D721Med (cell line): ENCODE measurements at regions not wholly inside any gene's neighbourhood (a gene's known extent, or its start where the extent isn't known, plus 50 kb on each side); places are given as distances from the start of the nearest gene placed in this dataset.
"Not testable (repeated sequence)": the region's sequence is repeated elsewhere in the genome, so short reads cannot be mapped to it uniquely, and the experiment has no call there.

Experiments used
- DNase-seq: peaks from one replicate; pipeline ENCODE4 v3.0.0; 2011; ENCODE audit warnings: low spot score; ENCODE audit not compliant: insufficient read length
- FAIRE-seq: peaks from 2 replicates; lab custom pipeline; 2011; peaks lifted over from hg19 to GRCh38; lab: Jason Lieb, UNC
- TF ChIP-seq, protein P1 (sequence below): IDR thresholded peaks from 2 replicates; pipeline ENCODE4 v1.5.1; 2012; ENCODE audit warnings: mild to moderate bottlenecking, control low read depth; ENCODE audit not compliant: insufficient read depth; ENCODE audit errors: missing control alignments

DNA sequence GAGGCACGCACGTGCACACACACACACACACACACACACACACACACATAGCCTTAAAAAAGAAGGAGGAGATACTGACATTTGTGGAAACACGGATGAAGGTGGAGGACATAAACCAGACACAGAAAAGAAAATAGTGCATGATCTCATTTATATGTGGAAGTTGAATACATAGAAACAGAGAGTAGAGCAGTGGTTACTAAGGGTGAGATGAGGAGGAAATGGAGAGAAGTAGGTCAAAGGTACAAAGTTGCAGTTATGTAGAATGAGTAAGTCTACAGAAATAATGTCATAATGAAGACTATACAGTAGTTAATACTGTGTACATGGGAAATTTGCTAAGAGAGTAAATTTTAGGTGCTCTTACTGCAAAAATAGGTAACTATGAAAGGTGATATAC lies 412.2 kb upstream of the CDH9 start:
- DNase-seq (no peak), FAIRE-seq (no peak)
- TF ChIP-seq, protein P1, sequence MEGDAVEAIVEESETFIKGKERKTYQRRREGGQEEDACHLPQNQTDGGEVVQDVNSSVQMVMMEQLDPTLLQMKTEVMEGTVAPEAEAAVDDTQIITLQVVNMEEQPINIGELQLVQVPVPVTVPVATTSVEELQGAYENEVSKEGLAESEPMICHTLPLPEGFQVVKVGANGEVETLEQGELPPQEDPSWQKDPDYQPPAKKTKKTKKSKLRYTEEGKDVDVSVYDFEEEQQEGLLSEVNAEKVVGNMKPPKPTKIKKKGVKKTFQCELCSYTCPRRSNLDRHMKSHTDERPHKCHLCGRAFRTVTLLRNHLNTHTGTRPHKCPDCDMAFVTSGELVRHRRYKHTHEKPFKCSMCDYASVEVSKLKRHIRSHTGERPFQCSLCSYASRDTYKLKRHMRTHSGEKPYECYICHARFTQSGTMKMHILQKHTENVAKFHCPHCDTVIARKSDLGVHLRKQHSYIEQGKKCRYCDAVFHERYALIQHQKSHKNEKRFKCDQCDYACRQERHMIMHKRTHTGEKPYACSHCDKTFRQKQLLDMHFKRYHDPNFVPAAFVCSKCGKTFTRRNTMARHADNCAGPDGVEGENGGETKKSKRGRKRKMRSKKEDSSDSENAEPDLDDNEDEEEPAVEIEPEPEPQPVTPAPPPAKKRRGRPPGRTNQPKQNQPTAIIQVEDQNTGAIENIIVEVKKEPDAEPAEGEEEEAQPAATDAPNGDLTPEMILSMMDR: no peak

DNA sequence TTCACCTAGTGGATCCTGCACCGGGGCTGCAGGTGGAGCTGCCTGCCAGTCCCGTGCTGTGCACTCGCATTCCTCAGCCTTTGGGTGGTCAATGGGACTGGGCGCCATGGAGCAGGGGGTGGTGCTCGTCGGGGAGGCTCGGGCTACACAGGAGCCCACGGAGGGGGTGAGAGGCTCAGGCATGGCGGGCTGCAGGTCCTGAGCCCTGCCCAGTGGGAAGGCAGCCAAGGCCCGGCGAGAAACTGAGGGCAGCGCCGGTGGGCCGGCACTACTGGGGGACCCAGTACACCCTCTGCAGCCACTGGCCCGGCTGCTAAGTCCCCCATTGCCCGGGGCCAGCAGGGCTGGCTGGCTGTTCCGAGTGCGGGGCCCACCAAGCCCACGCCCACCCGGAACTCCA lies 401.0 kb upstream of the CDH9 start:
- not testable (repeated sequence) for DNase-seq, FAIRE-seq

DNA sequence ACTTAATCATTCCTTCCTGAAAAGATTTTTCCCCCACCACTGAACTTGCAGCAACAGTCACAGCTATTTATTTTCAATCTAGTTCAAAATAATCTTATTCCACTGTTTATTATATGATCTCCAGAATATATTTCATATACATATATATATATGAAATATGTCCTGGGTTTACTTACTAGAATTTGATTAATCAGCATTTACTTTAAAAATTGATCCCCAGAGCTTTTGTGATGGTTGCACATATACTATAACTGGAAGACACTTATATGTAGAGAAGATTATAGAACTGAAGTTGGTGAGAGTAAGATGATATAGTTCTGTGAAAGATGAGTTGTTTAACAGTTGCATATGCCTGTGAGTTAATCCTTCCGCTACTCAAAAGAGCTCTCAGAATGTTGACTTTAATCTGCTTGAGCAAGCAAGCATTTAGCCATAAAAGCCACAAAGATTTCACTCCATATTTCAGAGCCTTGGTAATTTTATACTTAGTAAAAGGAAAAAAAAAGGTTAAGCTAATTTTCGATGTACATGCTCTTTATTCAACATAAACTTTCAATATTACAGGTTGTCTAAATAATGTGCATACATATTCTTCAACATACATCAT lies 399.3 kb upstream of the CDH9 start:
- FAIRE-seq: no peak
- no peak for DNase-seq
- TF ChIP-seq, protein P1: no peak

DNA sequence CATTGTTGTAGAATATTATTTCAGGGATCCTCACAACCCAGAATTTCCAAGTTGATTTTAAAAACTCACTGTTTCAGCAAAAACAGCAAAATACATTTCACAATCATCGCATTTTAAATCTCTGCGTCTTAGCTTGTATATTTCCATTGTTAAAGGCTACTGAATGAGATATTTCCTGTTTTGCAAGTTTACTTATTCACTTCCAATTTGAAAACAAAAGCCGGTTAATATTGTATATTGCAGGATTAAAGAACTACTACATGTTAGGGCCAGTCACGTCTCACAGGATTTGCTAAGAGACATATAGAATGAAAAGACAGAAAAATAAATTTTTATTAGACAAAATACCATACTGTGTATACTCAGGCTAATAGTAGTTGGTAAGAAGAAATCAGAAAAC lies 395.9 kb upstream of the CDH9 start:
- FAIRE-seq (no peak), DNase-seq (no peak)
- TF ChIP-seq, protein P1: no peak

DNA sequence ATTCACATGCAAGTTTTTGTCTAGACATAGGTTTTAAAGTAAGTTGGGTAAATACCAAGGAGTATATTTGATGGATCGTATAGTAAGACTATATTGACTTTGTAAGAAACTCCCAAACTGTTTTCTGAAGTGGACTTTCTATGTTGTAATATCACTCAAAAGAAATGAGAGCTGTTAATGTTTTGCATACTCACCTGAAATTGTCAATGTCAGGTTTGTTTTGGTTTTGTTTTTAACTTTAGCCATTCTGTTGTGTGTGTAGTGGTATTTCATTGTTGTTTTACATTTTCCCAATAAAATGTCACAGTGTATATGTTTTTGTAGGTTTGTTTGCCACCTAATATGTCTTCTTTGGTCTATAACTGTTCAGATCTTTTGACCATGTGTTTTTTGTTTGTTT lies 375.7 kb upstream of the CDH9 start:
- DNase-seq: no peak
- TF ChIP-seq, protein P1: no peak
- FAIRE-seq: no peak

DNA sequence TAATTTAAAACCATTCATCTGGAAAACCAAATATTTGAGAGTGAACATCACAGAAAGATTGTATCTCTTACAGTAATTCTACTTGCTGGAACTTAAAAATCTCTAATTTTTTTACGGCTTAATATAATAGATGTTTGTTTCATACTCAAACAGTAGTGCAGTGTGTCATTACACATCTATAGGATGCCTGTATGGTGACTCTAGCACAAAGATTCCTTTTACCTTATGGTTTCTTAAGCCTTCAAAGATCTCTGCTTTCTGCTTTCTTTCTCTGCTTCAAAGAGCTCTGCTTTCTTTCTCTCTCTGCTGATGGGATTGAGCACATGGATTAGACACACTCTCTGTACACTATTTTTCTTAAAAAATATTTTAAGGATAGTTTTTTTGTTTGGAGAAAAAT lies 374.0 kb upstream of the CDH9 start:
- TF ChIP-seq, protein P1: no peak
- DNase-seq: no peak
- no peak for FAIRE-seq

DNA sequence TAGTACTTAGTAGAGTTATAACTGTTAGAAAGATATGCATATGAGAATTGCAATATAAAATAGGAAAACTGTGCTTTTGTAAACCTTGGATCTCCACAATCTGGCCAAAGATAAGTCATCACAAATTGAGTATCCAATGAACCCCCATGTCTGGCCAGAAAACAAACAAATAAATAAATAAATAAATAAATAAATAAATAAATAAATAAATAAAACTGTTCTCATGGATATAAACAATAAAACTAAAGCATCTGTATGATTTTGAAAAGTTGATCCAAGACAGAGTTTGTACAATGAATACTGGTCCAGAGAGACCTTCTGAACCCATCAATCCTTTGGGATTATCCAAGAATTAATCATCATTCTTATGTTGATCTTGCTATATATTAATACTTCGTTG lies 367.6 kb upstream of the CDH9 start:
- FAIRE-seq: no peak
- DNase-seq: no peak
- TF ChIP-seq, protein P1: no peak
